Spinal cord (tissue), 10 donors: ENCODE measurements at regions not wholly inside any gene's neighbourhood (a gene's known extent, or its start where the extent isn't known, plus 50 kb on each side); places are given as distances from the start of the nearest gene placed in this dataset. TPM values are rescaled to one million over a fixed set of nuclear protein-coding genes. Genes with fewer than 3 reads are reported as not detected.

Source experiments
- DNase-seq, 6 donors: peaks; one replicate each; pipeline versions ENCODE4 v3.0.0 to v3.0.0-alpha.2; 2013 to 2015; ENCODE audit warnings: low spot score in 6 of 6, low read depth in 4 of 6
- H3K27ac ChIP-seq: one replicate; pipeline ENCODE4 v1.5.1; 2013; ENCODE audit warnings: low read depth, low read length, control low read depth
- H3K27me3 ChIP-seq: one replicate; pipeline ENCODE4 v1.6.1; 2013; ENCODE audit warnings: low read length; ENCODE audit not compliant: control insufficient read depth, insufficient read depth
- H3K36me3 ChIP-seq: one replicate; pipeline ENCODE4 v1.6.1; 2013; ENCODE audit warnings: low read length; ENCODE audit not compliant: control insufficient read depth, insufficient read depth
- H3K4me1 ChIP-seq: one replicate; pipeline ENCODE4 v1.6.1; 2013; ENCODE audit warnings: low read length; ENCODE audit not compliant: control insufficient read depth, insufficient read depth
- H3K4me3 ChIP-seq: one replicate; pipeline ENCODE4 v1.5.1; 2013; ENCODE audit warnings: low read depth, low read length, control low read depth
- H3K9me3 ChIP-seq: one replicate; pipeline ENCODE4 v1.6.1; 2013; ENCODE audit warnings: low read length; ENCODE audit not compliant: control insufficient read depth, insufficient read depth
- WGBS: methylation state at CpG from one replicate; pipeline ENCODE4 v1.1.5; 2013; ENCODE audit warnings: missing lambda C conversion rate; ENCODE audit not compliant: insufficient coverage; 5-methylcytosine and 5-hydroxymethylcytosine counted together
- small RNA-seq: library from RNA; depleted of rRNA; stranded (forward); fragments of <200 nt; gene quantifications from one replicate; pipeline ENCODE3, GENCODE V24; 2014; ENCODE audit warnings: low replicate concordance
- donor health status: healthy.

- Histone ChIP-seq H3K9me3 (no peaks in the 10 kb centered on the region), H3K4me3 (no peak overlapping the region), H3K36me3 (no peaks in the 10 kb centered on the region), H3K27ac (no peak overlapping the region), H3K4me1 (no peaks in the 10 kb centered on the region), H3K27me3 (no peaks in the 10 kb centered on the region)
- DNase-seq, result no peak
- 94% methylated on average over 2 of the region's 5 CpGs for WGBS
Measured at GRCh38 chr15:87080547-87080946, 1000.9 kb downstream of the AGBL1 start.

Small RNAs in the stretch of these regions (small RNA-seq; reads per million reads assigned to genes)
- not detected for gene RNU6-185P
